ENCODE measurements at regions not wholly inside any gene's neighbourhood (a gene's known extent, or its start where the extent isn't known, plus 50 kb on each side); places are given as distances from the start of the nearest gene placed in this dataset.
"Not testable (repeated sequence)": the region's sequence is repeated elsewhere in the genome, so short reads cannot be mapped to it uniquely, and the experiment has no call there.

DNA sequence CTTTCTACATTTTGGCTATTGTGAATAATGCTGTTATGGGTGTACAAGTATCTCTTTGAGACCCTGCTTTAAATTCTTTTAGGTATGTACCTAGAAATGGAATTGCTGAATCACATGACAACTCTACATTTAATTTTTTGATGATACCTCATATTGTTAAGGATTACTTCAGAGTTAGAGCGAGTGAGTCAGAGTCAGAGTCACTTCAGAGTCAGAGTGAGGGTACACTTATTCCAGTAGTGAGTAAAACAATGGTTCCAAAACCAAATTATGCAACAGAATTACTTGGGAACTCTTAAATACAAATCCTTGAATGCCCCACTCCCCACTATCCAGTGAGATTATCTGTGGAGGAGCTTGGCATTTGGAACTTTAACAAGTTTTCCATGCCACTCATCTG lies 50.3 kb upstream of the SNRK start:
- TF ChIP-seq, protein P1, sequence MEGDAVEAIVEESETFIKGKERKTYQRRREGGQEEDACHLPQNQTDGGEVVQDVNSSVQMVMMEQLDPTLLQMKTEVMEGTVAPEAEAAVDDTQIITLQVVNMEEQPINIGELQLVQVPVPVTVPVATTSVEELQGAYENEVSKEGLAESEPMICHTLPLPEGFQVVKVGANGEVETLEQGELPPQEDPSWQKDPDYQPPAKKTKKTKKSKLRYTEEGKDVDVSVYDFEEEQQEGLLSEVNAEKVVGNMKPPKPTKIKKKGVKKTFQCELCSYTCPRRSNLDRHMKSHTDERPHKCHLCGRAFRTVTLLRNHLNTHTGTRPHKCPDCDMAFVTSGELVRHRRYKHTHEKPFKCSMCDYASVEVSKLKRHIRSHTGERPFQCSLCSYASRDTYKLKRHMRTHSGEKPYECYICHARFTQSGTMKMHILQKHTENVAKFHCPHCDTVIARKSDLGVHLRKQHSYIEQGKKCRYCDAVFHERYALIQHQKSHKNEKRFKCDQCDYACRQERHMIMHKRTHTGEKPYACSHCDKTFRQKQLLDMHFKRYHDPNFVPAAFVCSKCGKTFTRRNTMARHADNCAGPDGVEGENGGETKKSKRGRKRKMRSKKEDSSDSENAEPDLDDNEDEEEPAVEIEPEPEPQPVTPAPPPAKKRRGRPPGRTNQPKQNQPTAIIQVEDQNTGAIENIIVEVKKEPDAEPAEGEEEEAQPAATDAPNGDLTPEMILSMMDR (IDR thresholded peaks at IDR 0.05; ENCODE audit: low read depth, low read length, missing control alignments) = no peak
- DNase-seq (ENCODE audit: extremely low read depth, low read depth) = no peak
- H3K4me3 ChIP-seq (replicated peaks; ENCODE audit: low read depth, low read length) = no peak overlapping the region

DNA sequence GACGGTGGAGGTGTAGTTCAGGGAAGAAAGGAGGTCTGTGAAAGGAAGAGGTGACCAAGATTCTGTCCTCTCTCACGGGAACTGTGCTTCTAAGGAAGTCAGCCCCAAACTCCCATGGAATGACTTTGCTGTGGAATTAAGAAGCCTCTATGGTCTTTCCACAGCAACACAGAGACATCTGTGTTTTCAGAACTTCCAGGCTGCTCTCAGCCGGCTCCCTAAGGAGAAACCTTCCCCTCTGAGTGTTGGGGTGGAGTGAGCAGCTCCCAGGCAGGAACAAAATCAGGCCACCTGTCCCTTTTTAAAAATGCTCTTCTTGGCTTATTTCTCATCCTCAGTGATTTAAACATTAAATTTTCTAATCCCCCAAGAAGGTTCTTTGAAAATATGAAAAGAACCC lies 53.3 kb upstream of the SNRK start:
- TF ChIP-seq, protein P1 (IDR thresholded peaks at IDR 0.05; ENCODE audit: low read depth, low read length, missing control alignments) = no peak
- no peak overlapping the region for H3K4me3 ChIP-seq (replicated peaks; ENCODE audit: low read depth, low read length)
- no peak for DNase-seq (ENCODE audit: extremely low read depth, low read depth)

DNA sequence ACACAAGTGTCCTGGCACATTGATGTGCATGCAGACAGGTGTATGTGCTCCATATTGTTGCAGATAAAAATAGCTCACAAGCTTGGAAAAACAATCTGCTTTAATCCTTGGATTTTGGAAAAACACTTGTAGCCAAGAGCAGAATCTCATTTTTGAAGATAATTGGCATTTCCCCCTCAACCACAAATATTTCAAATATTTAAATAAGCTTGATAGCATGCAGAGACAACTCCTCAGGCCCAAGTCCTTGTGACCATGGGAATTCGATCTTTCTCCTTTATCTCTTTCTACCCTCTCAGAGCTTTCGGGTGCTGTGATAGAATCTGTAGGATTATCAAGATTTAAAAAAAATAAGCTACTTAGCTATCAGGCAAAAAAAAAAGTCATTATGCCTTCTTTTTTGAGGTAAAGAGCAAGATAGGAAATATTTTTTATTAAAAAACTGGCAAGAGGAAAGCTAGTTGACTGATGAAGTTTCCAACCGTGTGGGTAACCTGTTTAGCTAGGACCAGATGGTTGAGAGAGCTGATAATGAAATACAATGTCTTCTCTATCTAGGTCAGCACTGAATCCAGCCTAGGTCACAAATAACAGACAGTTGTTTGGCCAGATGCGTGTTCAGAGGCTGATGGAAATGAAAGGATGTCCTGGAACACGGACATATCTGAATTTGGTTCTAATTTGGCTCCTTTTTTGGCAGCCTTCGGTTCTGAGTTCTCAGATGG lies 54.9 kb upstream of the SNRK start:
- no peak overlapping the region for H3K4me3 ChIP-seq (replicated peaks; ENCODE audit: low read depth, low read length)
- DNase-seq (ENCODE audit: extremely low read depth, low read depth) = no peak
- TF ChIP-seq, protein P1 (IDR thresholded peaks at IDR 0.05; ENCODE audit: low read depth, low read length, missing control alignments) = no peak

DNA sequence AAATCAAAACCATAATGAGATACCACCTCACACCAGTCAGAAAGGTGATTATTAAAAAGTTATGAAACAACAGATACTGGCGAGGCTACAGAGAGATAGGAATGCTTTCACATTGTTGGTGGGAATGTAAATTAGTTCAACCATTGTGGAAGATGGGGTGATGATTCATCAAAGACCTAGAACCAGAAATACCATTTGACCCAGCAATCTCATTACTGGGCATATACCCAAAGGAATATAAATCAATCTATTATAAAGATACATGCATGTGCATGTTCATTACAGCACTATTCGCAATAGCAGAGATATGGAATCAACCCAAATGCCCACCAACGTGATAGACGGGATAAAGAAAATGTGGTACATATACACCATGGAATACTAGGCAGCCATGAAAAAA lies 56.5 kb upstream of the SNRK start:
- not testable (repeated sequence) for H3K4me3 ChIP-seq (replicated peaks; ENCODE audit: low read depth, low read length); DNase-seq (ENCODE audit: extremely low read depth, low read depth)

DNA sequence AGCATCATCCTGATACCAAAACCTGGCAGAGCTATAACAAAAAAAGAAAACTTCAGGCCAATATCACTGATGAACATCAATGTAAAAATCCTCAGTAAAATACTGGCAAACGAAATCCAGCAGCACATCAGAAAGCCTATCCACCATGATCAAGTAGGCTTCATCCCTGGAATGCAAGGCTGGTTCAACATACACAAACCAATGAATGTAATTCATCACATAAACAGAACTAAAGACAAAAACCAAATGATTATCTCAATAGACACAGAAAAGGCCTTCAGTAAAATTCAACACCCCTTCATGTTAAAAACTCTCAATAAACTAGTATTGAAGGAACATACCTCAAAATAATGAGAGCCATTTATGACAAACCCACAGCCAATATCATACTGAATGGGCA lies 58.7 kb upstream of the SNRK start:
- H3K4me3 ChIP-seq (replicated peaks; ENCODE audit: low read depth, low read length); DNase-seq (ENCODE audit: extremely low read depth, low read depth): not testable (repeated sequence)

DNA sequence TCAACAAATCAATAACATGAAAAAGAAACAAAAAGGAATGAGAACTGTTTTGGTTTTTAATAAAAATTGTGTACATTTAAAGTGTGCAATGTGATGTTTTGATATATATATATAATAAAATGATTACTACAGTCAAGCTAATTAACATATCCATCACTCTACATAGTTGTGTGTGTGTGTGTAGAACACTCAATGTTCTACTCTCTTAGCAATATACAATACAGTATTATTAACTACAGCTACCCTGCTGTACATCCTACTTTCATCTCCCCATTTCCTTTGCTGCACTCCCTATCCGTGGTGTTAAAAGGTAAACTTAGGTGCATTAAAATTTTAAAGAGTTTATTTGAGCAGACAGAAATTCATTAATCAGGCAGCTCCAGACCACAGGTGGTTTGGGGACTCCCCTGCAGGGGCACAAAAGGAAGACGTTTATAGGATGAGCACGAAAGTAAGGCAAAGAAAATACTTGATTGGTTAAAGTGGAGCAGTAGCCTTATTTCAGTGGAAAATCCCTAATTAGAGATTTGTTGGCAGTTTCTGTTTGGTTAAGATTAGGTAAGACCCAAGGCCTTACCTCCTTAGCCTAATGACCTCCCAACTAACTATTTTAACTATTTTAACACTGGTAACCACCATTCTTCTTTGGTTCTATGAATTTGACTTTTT lies 61.8 kb upstream of the SNRK start:
- TF ChIP-seq, protein P1 (IDR thresholded peaks at IDR 0.05; ENCODE audit: low read depth, low read length, missing control alignments) = no peak
- DNase-seq (ENCODE audit: extremely low read depth, low read depth) = no peak
- H3K4me3 ChIP-seq (replicated peaks; ENCODE audit: low read depth, low read length) = no peak overlapping the region

DNA sequence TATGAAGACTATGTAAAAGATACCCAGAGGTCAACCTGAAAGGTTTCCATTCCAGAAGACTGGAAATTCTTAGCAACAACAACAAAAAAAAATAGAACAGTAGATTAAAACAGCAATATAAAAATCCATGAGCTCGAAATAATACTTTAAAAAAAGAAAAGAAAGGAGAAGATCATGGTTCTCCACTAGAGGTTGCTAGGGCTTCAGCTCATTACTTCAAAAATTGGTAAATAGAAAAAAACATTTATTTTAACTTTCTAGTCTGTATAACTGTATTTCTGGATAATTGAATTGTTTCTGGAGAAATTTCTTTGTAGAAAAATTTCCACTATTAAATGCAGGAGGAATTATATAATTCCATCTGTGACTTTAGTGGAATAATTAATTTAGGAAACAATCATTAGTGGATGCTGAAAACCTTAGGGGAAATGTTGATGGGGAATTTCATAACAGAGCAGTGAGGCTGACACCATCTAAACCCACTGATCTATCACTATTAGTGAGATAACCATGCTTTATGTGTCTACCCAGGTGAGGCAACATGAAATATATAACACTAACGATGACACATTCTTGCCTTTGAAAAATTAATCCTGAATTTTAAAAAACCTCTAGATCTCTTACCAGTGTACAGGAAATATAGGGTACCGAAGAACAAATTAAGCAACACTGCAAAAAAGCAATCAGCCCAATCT lies 62.5 kb upstream of the SNRK start:
- TF ChIP-seq, protein P1 (IDR thresholded peaks at IDR 0.05; ENCODE audit: low read depth, low read length, missing control alignments) = peak; percentile 19
- no peak overlapping the region for H3K4me3 ChIP-seq (replicated peaks; ENCODE audit: low read depth, low read length)
- DNase-seq (ENCODE audit: extremely low read depth, low read depth) = no peak

Measured in HFF-Myc (cell line).